ENCODE measurements at regions not wholly inside any gene's neighbourhood (a gene's known extent, or its start where the extent isn't known, plus 50 kb on each side); places are given as distances from the start of the nearest gene placed in this dataset.

- H3K4me1 Mint-ChIP-seq, result no peaks in the 10 kb centered on the region
- H3K27ac Mint-ChIP-seq, result no peak overlapping the region
- no peak overlapping the region for H3K4me3 ChIP-seq
- no peak for DNase-seq (ENCODE audit: low spot score)
- H3K27me3 Mint-ChIP-seq (ENCODE audit: insufficient read depth, low read depth, poor library complexity), result peaks cover 5% of the 10 kb centered on the region
- H3K79me2 ChIP-seq (replicated peaks; ENCODE audit: insufficient read depth), result no peaks in the 10 kb centered on the region
- peaks cover 96% of the 10 kb centered on the region for H3K9me3 Mint-ChIP-seq
- H3K27ac ChIP-seq (ENCODE audit: low read depth), result no peak overlapping the region
- no peak overlapping the region for H3K4me3 Mint-ChIP-seq
- ATAC-seq, result no peak
- no peaks in the 10 kb centered on the region for H3F3A ChIP-seq (replicated peaks; ENCODE audit: low read depth)
- H3K4me1 ChIP-seq (ENCODE audit: insufficient read depth), result peaks cover 4% of the 10 kb centered on the region; the same call in 1 of the 2 replicates
- H2AFZ ChIP-seq, result no peak overlapping the region
- no peak overlapping the region for H3K4me2 ChIP-seq
- H3K36me3 ChIP-seq (ENCODE audit: insufficient read depth), result no peaks in the 10 kb centered on the region; the same call in 1 of the 2 replicates
- peaks cover 28% of the 10 kb centered on the region for H3K36me3 Mint-ChIP-seq (ENCODE audit: low read depth)
- H4K20me1 ChIP-seq (replicated peaks; ENCODE audit: insufficient read depth), result no peaks in the 10 kb centered on the region
- H3K9me2 ChIP-seq (ENCODE audit: insufficient read depth), result 0 out of 2 replicates have a peak, but pooled peaks cover 3% of the 10 kb centered on the region
- H3K27me3 ChIP-seq (ENCODE audit: insufficient read depth), result no peaks in the 10 kb centered on the region
- TF ChIP-seq ZNF462 (CRISPR knock-in tag; IDR thresholded peaks at IDR 0.05) (no peak), JUNB (IDR thresholded peaks at IDR 0.05; ENCODE audit: unreplicated experiment) (no peak), REST (IDR thresholded peaks at IDR 0.05; ENCODE audit: unreplicated experiment) (no peak), ZNF114 (CRISPR knock-in tag; IDR thresholded peaks at IDR 0.05) (no peak), EZH2phosphoT487 (IDR thresholded peaks at IDR 0.05; ENCODE audit: unreplicated experiment) (no peak), POLR2AphosphoS5 (IDR thresholded peaks at IDR 0.05; ENCODE audit: low read depth) (no peak), NANOG (IDR thresholded peaks at IDR 0.05; ENCODE audit: borderline replicate concordance) (no peak), STAT1 (IDR thresholded peaks at IDR 0.05; ENCODE audit: unreplicated experiment) (no peak), ZNF331 (CRISPR knock-in tag; IDR thresholded peaks at IDR 0.05; ENCODE audit: low read depth) (no peak), CREB1 (CRISPR knock-in tag; IDR thresholded peaks at IDR 0.05; ENCODE audit: low read depth) (no peak), ETS1 (IDR thresholded peaks at IDR 0.05) (no peak), EZH2 (IDR thresholded peaks at IDR 0.05; ENCODE audit: low read depth, unreplicated experiment) (no peak), CTCF (conservative IDR thresholded peaks at IDR 0.05; ENCODE audit: low read depth in 2 of 2) (no peak)
Observed at GRCh38 chr7:68967598-68967997, 630.7 kb upstream of the AUTS2 start.
